ENCODE measurements at regions not wholly inside any gene's neighbourhood (a gene's known extent, or its start where the extent isn't known, plus 50 kb on each side); places are given as distances from the start of the nearest gene placed in this dataset.

GRCh38 chr17:77325577-77326075 is 184.9 kb downstream of the SEC14L1 start:
- H3K9me3 ChIP-seq (ENCODE audit: control insufficient read depth in 2 of 2, low read length in 2 of 2): no peaks in the 10 kb centered on the region
- peak overlapping the region in 1 of 2 donors; percentile 37 for H3K9ac ChIP-seq (ENCODE audit: low read length in 2 of 2)
- peaks cover 65% of the 10 kb centered on the region for H3K4me1 ChIP-seq (ENCODE audit: control insufficient read depth, insufficient read depth, low read length)
- peak overlapping the region; percentile 92 for H3K27ac ChIP-seq (ENCODE audit: low read length)
- H3K36me3 ChIP-seq (ENCODE audit: control insufficient read depth in 2 of 2, insufficient read depth in 2 of 2, low read length in 2 of 2): no peaks in the 10 kb centered on the region
- no peaks in the 10 kb centered on the region for H3K27me3 ChIP-seq (ENCODE audit: control insufficient read depth in 1 of 2, insufficient read depth in 2 of 2, low read length in 2 of 2)
- no peak overlapping the region for H3K4me3 ChIP-seq (ENCODE audit: low read length in 2 of 2)

GRCh38 chr17:77326076-77326591 is 185.4 kb downstream of the SEC14L1 start:
- H3K4me1 ChIP-seq (ENCODE audit: control insufficient read depth, insufficient read depth, low read length): peaks cover 64% of the 10 kb centered on the region
- H3K9me3 ChIP-seq (ENCODE audit: control insufficient read depth in 2 of 2, low read length in 2 of 2): no peaks in the 10 kb centered on the region
- no peaks in the 10 kb centered on the region for H3K27me3 ChIP-seq (ENCODE audit: control insufficient read depth in 1 of 2, insufficient read depth in 2 of 2, low read length in 2 of 2)
- H3K4me3 ChIP-seq (ENCODE audit: low read length in 2 of 2): no peak overlapping the region
- H3K9ac ChIP-seq (ENCODE audit: low read length in 2 of 2): no peak overlapping the region
- H3K36me3 ChIP-seq (ENCODE audit: control insufficient read depth in 2 of 2, insufficient read depth in 2 of 2, low read length in 2 of 2): no peaks in the 10 kb centered on the region
- peak overlapping the region; percentile 92 for H3K27ac ChIP-seq (ENCODE audit: low read length)

DNA sequence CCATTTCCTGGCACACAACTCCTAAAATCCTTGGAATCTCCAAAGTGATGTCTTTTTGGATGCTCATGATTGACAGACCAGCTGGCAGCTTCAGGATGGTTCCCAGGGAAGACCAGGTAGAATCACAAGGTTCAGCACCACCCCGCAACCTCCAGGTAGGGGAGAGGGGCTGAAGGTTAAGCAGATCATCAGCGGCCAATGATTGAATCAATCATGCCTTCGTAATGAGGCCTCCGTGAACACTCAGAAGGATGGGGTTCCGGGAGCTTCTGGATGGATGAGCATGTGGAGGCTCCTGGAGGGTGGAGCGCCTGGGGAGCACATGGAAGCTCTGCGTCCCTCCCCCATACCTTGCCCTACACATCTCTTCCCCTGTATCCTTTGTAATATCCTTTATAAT is 185.9 kb downstream of the SEC14L1 start:
- Histone ChIP-seq H3K4me1 (ENCODE audit: control insufficient read depth, insufficient read depth, low read length) (peaks cover 67% of the 10 kb centered on the region), H3K27ac (ENCODE audit: low read length) (peak overlapping the region; percentile 92), H3K27me3 (ENCODE audit: control insufficient read depth in 1 of 2, insufficient read depth in 2 of 2, low read length in 2 of 2) (no peaks in the 10 kb centered on the region), H3K9ac (ENCODE audit: low read length in 2 of 2) (no peak overlapping the region), H3K36me3 (ENCODE audit: control insufficient read depth in 2 of 2, insufficient read depth in 2 of 2, low read length in 2 of 2) (no peaks in the 10 kb centered on the region), H3K4me3 (ENCODE audit: low read length in 2 of 2) (no peak overlapping the region), H3K9me3 (ENCODE audit: control insufficient read depth in 2 of 2, low read length in 2 of 2) (no peaks in the 10 kb centered on the region)

GRCh38 chr17:77327181-77327565 is 186.4 kb downstream of the SEC14L1 start:
- Histone ChIP-seq H3K27ac (ENCODE audit: low read length) (no peak overlapping the region), H3K36me3 (ENCODE audit: control insufficient read depth in 2 of 2, insufficient read depth in 2 of 2, low read length in 2 of 2) (no peaks in the 10 kb centered on the region), H3K4me3 (ENCODE audit: low read length in 2 of 2) (no peak overlapping the region), H3K9ac (ENCODE audit: low read length in 2 of 2) (no peak overlapping the region), H3K9me3 (ENCODE audit: control insufficient read depth in 2 of 2, low read length in 2 of 2) (no peaks in the 10 kb centered on the region), H3K27me3 (ENCODE audit: control insufficient read depth in 1 of 2, insufficient read depth in 2 of 2, low read length in 2 of 2) (no peaks in the 10 kb centered on the region), H3K4me1 (ENCODE audit: control insufficient read depth, insufficient read depth, low read length) (peaks cover 65% of the 10 kb centered on the region)

DNA sequence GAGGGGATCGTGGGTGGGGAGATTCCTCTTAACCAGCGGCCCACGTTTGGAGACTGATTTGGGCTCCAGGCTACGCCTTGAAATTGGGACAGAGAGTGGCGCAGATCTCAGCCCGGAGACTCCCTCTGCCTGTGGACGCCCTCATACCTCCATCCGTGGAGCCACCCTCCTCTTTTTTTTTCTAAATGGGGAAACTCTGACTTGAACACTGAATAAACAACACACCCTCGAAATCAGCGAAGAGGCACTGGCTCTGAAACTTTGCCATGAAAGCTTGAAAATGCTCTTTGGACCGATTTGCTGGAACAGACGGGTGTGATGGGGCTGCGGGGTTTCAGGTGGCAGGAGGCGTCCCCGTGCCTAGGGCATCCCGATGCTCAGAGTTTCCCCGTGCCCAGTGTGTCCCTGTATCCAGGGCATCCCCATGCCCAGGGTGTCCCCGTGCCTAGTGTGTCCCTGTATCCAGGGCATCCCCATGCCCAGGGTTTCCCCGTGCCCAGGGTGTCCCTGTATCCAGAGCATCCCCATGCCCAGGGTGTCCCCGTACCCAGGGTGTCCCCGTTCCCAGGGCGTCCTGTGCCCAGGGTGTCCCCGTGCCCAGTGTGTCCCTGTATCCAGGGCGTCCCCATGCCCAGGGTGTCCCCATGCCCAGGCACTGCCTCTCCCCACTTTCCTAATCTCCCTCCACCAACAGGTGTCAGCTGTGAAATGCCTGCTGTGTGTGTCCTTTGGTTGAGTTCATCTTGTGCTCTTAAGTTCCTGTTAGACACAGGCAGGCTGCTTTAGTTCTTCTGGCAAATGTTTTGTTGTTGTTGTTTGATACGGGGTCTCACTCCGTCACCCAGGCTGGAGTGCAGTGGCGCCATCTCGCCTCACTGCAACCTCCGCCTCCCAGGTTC is 187.0 kb downstream of the SEC14L1 start:
- H3K4me3 ChIP-seq (ENCODE audit: low read length in 2 of 2): no peak overlapping the region
- H3K9me3 ChIP-seq (ENCODE audit: control insufficient read depth in 2 of 2, low read length in 2 of 2): no peaks in the 10 kb centered on the region
- no peaks in the 10 kb centered on the region for H3K27me3 ChIP-seq (ENCODE audit: control insufficient read depth in 1 of 2, insufficient read depth in 2 of 2, low read length in 2 of 2)
- no peaks in the 10 kb centered on the region for H3K36me3 ChIP-seq (ENCODE audit: control insufficient read depth in 2 of 2, insufficient read depth in 2 of 2, low read length in 2 of 2)
- H3K27ac ChIP-seq (ENCODE audit: low read length): no peak overlapping the region
- no peak overlapping the region for H3K9ac ChIP-seq (ENCODE audit: low read length in 2 of 2)
- H3K4me1 ChIP-seq (ENCODE audit: control insufficient read depth, insufficient read depth, low read length): peaks cover 58% of the 10 kb centered on the region

GRCh38 chr17:77328823-77329740 is 188.3 kb downstream of the SEC14L1 start:
- H3K4me1 ChIP-seq (ENCODE audit: control insufficient read depth, insufficient read depth, low read length): peaks cover 46% of the 10 kb centered on the region
- H3K27me3 ChIP-seq (ENCODE audit: control insufficient read depth in 1 of 2, insufficient read depth in 2 of 2, low read length in 2 of 2): no peaks in the 10 kb centered on the region
- H3K4me3 ChIP-seq (ENCODE audit: low read length in 2 of 2): no peak overlapping the region
- no peak overlapping the region for H3K27ac ChIP-seq (ENCODE audit: low read length)
- no peak overlapping the region for H3K9ac ChIP-seq (ENCODE audit: low read length in 2 of 2)
- H3K36me3 ChIP-seq (ENCODE audit: control insufficient read depth in 2 of 2, insufficient read depth in 2 of 2, low read length in 2 of 2): no peaks in the 10 kb centered on the region
- no peaks in the 10 kb centered on the region for H3K9me3 ChIP-seq (ENCODE audit: control insufficient read depth in 2 of 2, low read length in 2 of 2)

DNA sequence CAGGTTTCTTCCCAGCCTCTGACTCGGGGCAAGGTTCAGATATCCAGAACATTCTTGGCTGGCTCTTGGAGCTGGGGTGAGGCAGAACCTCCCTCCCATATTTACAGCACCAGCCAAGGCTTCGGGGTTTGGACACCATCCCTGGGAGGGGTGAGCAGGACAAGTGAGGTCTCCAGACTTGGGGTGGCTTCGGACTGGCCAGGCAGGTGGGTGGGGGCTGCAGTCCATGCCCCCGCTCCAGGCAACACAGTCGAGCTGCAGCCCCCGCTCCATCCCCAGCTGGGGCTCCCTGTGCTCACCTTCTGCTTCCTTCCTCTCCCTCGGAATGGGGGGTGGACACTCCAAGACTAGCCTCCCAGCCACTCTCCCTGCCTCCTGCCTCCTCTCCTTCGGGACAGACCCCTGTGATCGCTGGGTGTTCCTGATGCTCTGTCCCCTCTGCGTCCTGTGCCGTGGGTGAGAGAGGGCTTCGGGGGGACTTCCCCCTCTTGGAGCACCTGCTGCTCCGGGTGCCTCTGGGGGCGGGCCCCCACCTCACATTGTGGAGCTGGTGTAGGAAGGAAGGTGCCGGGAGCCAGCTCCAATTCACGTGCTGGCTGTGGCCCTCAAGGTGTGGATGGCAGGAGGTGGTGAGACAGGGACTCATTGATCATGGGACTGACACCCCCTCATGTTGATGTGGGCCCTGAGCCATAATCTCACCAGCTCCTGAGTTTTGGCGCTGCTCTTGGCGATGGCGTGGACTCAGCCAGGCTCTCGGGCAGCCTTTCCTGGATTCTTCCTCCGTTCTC is 189.2 kb downstream of the SEC14L1 start:
- Histone ChIP-seq H3K4me1 (ENCODE audit: control insufficient read depth, insufficient read depth, low read length) (peaks cover 43% of the 10 kb centered on the region), H3K36me3 (ENCODE audit: control insufficient read depth in 2 of 2, insufficient read depth in 2 of 2, low read length in 2 of 2) (no peaks in the 10 kb centered on the region), H3K27me3 (ENCODE audit: control insufficient read depth in 1 of 2, insufficient read depth in 2 of 2, low read length in 2 of 2) (no peaks in the 10 kb centered on the region), H3K9me3 (ENCODE audit: control insufficient read depth in 2 of 2, low read length in 2 of 2) (no peaks in the 10 kb centered on the region), H3K27ac (ENCODE audit: low read length) (no peak overlapping the region), H3K4me3 (ENCODE audit: low read length in 2 of 2) (no peak overlapping the region), H3K9ac (ENCODE audit: low read length in 2 of 2) (no peak overlapping the region)

DNA sequence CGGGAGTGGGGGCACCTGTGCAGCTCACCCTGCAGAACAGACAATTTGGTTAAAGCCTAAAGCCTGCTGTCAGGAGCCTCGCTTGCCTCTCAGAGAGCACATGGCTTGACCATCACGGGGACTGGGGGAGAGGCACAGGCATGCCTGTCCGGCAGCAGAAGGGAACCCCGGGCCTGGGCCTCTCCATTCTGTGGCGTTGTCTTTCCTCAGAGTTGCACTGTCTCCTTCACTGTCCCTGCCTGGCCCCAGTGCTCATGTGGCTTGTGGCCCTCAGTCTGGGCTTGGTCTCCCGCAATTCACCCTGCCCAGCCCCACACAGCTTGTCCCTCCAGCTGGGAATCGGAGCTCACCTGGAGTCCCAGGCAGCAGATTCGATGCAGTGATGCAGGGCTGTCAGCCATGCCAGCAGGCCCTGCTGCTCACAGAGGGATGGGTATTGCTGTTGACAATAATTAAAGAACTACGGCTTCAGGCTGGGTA is 189.9 kb downstream of the SEC14L1 start:
- Histone ChIP-seq H3K27me3 (ENCODE audit: control insufficient read depth in 1 of 2, insufficient read depth in 2 of 2, low read length in 2 of 2) (no peaks in the 10 kb centered on the region), H3K4me3 (ENCODE audit: low read length in 2 of 2) (no peak overlapping the region), H3K9ac (ENCODE audit: low read length in 2 of 2) (no peak overlapping the region), H3K36me3 (ENCODE audit: control insufficient read depth in 2 of 2, insufficient read depth in 2 of 2, low read length in 2 of 2) (no peaks in the 10 kb centered on the region), H3K9me3 (ENCODE audit: control insufficient read depth in 2 of 2, low read length in 2 of 2) (no peaks in the 10 kb centered on the region), H3K27ac (ENCODE audit: low read length) (no peak overlapping the region), H3K4me1 (ENCODE audit: control insufficient read depth, insufficient read depth, low read length) (peaks cover 37% of the 10 kb centered on the region)

GRCh38 chr17:77331301-77331864 is 190.6 kb downstream of the SEC14L1 start:
- no peak overlapping the region for H3K27ac ChIP-seq (ENCODE audit: low read length)

More at GRCh38 chr17:77331301-77331864, 190.6 kb downstream of the SEC14L1 start:
- H3K9me3 ChIP-seq (ENCODE audit: control insufficient read depth in 2 of 2, low read length in 2 of 2): no peaks in the 10 kb centered on the region
- H3K27me3 ChIP-seq (ENCODE audit: control insufficient read depth in 1 of 2, insufficient read depth in 2 of 2, low read length in 2 of 2): no peaks in the 10 kb centered on the region
- H3K4me3 ChIP-seq (ENCODE audit: low read length in 2 of 2): peak overlapping the region; percentile 31 to 66
- H3K36me3 ChIP-seq (ENCODE audit: control insufficient read depth in 2 of 2, insufficient read depth in 2 of 2, low read length in 2 of 2): no peaks in the 10 kb centered on the region
- peaks cover 29% of the 10 kb centered on the region for H3K4me1 ChIP-seq (ENCODE audit: control insufficient read depth, insufficient read depth, low read length)
- H3K9ac ChIP-seq (ENCODE audit: low read length in 2 of 2): no peak overlapping the region
